Smooth muscle cell (in vitro differentiated cells): ENCODE measurements at regions not wholly inside any gene's neighbourhood (a gene's known extent, or its start where the extent isn't known, plus 50 kb on each side); places are given as distances from the start of the nearest gene placed in this dataset.

Experiments used
- DNase-seq: peaks from one replicate; lab custom pipeline; 2025; ENCODE audit not compliant: unreplicated experiment; lab: John Stamatoyannopoulos, UW
- H2AFZ ChIP-seq: fragments of 200-600 bp; sonication (generic); 2 replicates; pipeline ENCODE4 v1.6.0; 2016; ENCODE audit warnings: antibody characterized with exemption, low read depth, mild to moderate bottlenecking
- H3F3A ChIP-seq: fragments of 200-600 bp; sonication (generic); 2 replicates; pipeline ENCODE4 v1.6.0; 2017; ENCODE audit warnings: antibody characterized with exemption, low read depth
- H3K27ac ChIP-seq: fragments of 200-600 bp; sonication (generic); 2 replicates; pipeline ENCODE4 v1.5.1; 2016; ENCODE audit warnings: low read depth, mild to moderate bottlenecking
- H3K27me3 ChIP-seq: fragments of 200-600 bp; sonication (generic); 2 replicates; pipeline ENCODE4 v1.6.1; 2016; ENCODE audit warnings: low read depth, mild to moderate bottlenecking
- H3K36me3 ChIP-seq: fragments of 200-600 bp; sonication (generic); 2 replicates; pipeline ENCODE4 v1.5.1; 2016; ENCODE audit warnings: low read depth
- H3K4me1 ChIP-seq: fragments of 200-600 bp; sonication (generic); 2 replicates; pipeline ENCODE4 v1.5.1; 2016; ENCODE audit warnings: low read depth
- H3K4me2 ChIP-seq: fragments of 200-600 bp; sonication (generic); 2 replicates; pipeline ENCODE4 v1.6.0; 2016; ENCODE audit warnings: mild to moderate bottlenecking
- H3K4me3 ChIP-seq: fragments of 200-600 bp; sonication (generic); 2 replicates; pipeline ENCODE4 v1.5.1; 2016; ENCODE audit warnings: mild to moderate bottlenecking
- H3K79me2 ChIP-seq: fragments of 200-600 bp; sonication (generic); 2 replicates; pipeline ENCODE4 v1.6.0; 2016; ENCODE audit warnings: low read depth, mild to moderate bottlenecking
- H3K9ac ChIP-seq: fragments of 200-600 bp; sonication (generic); 2 replicates; pipeline ENCODE4 v1.6.0; 2016; ENCODE audit warnings: low read depth
- H3K9me3 ChIP-seq: fragments of 200-600 bp; sonication (generic); replicated peaks from 2 replicates; pipeline ENCODE4 v1.5.1; 2016; ENCODE audit warnings: low read depth
- H4K20me1 ChIP-seq: fragments of 200-600 bp; sonication (generic); 2 replicates; pipeline ENCODE4 v1.6.0; 2016; ENCODE audit warnings: low read depth
- CTCF ChIP-seq: fragments of 200-600 bp; sonication (generic); IDR thresholded peaks from 2 replicates; pipeline ENCODE4 v1.5.1; 2017; ENCODE audit warnings: borderline replicate concordance, mild to moderate bottlenecking, antibody characterized with exemption; ENCODE audit not compliant: insufficient read depth, poor library complexity, severe bottlenecking
- WGBS: methylation state at CpG from one replicate; pipeline ENCODE4 v1.1.7; 2016; ENCODE audit warnings: low lambda C conversion rate; 5-methylcytosine and 5-hydroxymethylcytosine counted together

- Histone ChIP-seq H3K9me3 (no peaks in the 10 kb centered on the region), H3K27ac (no peak overlapping the region), H3K27me3 (no peaks in the 10 kb centered on the region), H3K36me3 (no peaks in the 10 kb centered on the region), H3K79me2 (no peaks in the 10 kb centered on the region), H3K4me3 (no peak overlapping the region), H2AFZ (no peak overlapping the region), H3F3A (no peaks in the 10 kb centered on the region), H4K20me1 (no peaks in the 10 kb centered on the region), H3K4me1 (no peaks in the 10 kb centered on the region), H3K4me2 (no peak overlapping the region), H3K9ac (no peak overlapping the region)
- no peak for DNase-seq
- WGBS, result 93% methylated on average over 10 of the region's 10 CpGs
- TF ChIP-seq CTCF, result no peak
These were observed 1150.8 kb upstream of the CDH6 start for GRCh38 chr5:30042677-30043076.

- Histone ChIP-seq H3K4me2 (no peak overlapping the region), H3F3A (no peaks in the 10 kb centered on the region), H3K4me1 (no peaks in the 10 kb centered on the region), H3K9me3 (no peaks in the 10 kb centered on the region), H3K36me3 (no peaks in the 10 kb centered on the region), H4K20me1 (no peaks in the 10 kb centered on the region), H3K27me3 (no peaks in the 10 kb centered on the region), H3K4me3 (no peak overlapping the region), H2AFZ (no peak overlapping the region), H3K9ac (no peak overlapping the region), H3K27ac (no peak overlapping the region), H3K79me2 (no peaks in the 10 kb centered on the region)
- no peak for TF ChIP-seq CTCF
- WGBS, result 80% methylated on average over 7 of the region's 7 CpGs
- no peak for DNase-seq
These were observed 1151.6 kb upstream of the CDH6 start for GRCh38 chr5:30041831-30042385.

- DNase-seq, result no peak
- WGBS, result 95% methylated on average over 3 of the region's 3 CpGs
- no peak overlapping the region for H3K27ac ChIP-seq
- no peak overlapping the region for H3K9ac ChIP-seq
- no peak overlapping the region for H2AFZ ChIP-seq
- no peak for TF ChIP-seq CTCF
- H3K27me3 ChIP-seq, result no peaks in the 10 kb centered on the region
- H3F3A ChIP-seq, result no peaks in the 10 kb centered on the region
- H3K36me3 ChIP-seq, result no peaks in the 10 kb centered on the region
- no peaks in the 10 kb centered on the region for H3K9me3 ChIP-seq
- no peaks in the 10 kb centered on the region for H3K4me1 ChIP-seq
- H3K79me2 ChIP-seq, result no peaks in the 10 kb centered on the region
- H4K20me1 ChIP-seq, result no peaks in the 10 kb centered on the region
- H3K4me2 ChIP-seq, result no peak overlapping the region
- H3K4me3 ChIP-seq, result no peak overlapping the region
These were observed 1152.2 kb upstream of the CDH6 start for GRCh38 chr5:30041291-30041690.

GRCh38 chr5:30040488-30041118 is 1152.9 kb upstream of the CDH6 start:
- WGBS, result 39% methylated on average over 6 of the region's 6 CpGs
- no peak overlapping the region for H3K9ac ChIP-seq

More at GRCh38 chr5:30040488-30041118, 1152.9 kb upstream of the CDH6 start:
- Histone ChIP-seq H3F3A (no peaks in the 10 kb centered on the region), H4K20me1 (no peaks in the 10 kb centered on the region), H3K27ac (no peak overlapping the region), H3K36me3 (no peaks in the 10 kb centered on the region), H3K4me3 (no peak overlapping the region), H3K4me2 (peak overlapping the region; percentile 11), H3K27me3 (no peaks in the 10 kb centered on the region), H3K79me2 (no peaks in the 10 kb centered on the region), H3K4me1 (no peaks in the 10 kb centered on the region), H3K9me3 (no peaks in the 10 kb centered on the region), H2AFZ (peak overlapping the region; percentile 13)
- TF ChIP-seq CTCF, result peak; percentile 67
- no peak for DNase-seq
